BE2C (cell line): ENCODE measurements at regions not wholly inside any gene's neighbourhood (a gene's known extent, or its start where the extent isn't known, plus 50 kb on each side); places are given as distances from the start of the nearest gene placed in this dataset.

Source experiments
- DNase-seq: peaks from one replicate; pipeline ENCODE4 v3.0.0-alpha.2; 2020
- H3K27me3 ChIP-seq: fragments of 250-450 bp; sonication (Bioruptor Pico); 2 replicates; pipeline ENCODE4 v1.5.1; 2020; ENCODE audit warnings: mild to moderate bottlenecking
- H3K36me3 ChIP-seq: fragments of 250-450 bp; sonication (Bioruptor Pico); 2 replicates; pipeline ENCODE4 v1.5.1; 2020; ENCODE audit warnings: mild to moderate bottlenecking
- H3K4me1 ChIP-seq: fragments of 250-450 bp; sonication (Bioruptor Pico); 2 replicates; pipeline ENCODE4 v1.5.1; 2020
- H3K4me3 ChIP-seq: 2 replicates; pipeline ENCODE4 v1.5.1; 2011; ENCODE audit warnings: low read depth, low read length
- H3K9me3 ChIP-seq: fragments of 250-450 bp; sonication (Bioruptor Pico); 2 replicates; pipeline ENCODE4 v1.5.1; 2020
- TF ChIP-seq, protein P1 (sequence below): IDR thresholded peaks from 2 replicates; pipeline ENCODE4 v1.5.1; 2012; ENCODE audit warnings: mild to moderate bottlenecking, low read depth, low read length

DNA sequence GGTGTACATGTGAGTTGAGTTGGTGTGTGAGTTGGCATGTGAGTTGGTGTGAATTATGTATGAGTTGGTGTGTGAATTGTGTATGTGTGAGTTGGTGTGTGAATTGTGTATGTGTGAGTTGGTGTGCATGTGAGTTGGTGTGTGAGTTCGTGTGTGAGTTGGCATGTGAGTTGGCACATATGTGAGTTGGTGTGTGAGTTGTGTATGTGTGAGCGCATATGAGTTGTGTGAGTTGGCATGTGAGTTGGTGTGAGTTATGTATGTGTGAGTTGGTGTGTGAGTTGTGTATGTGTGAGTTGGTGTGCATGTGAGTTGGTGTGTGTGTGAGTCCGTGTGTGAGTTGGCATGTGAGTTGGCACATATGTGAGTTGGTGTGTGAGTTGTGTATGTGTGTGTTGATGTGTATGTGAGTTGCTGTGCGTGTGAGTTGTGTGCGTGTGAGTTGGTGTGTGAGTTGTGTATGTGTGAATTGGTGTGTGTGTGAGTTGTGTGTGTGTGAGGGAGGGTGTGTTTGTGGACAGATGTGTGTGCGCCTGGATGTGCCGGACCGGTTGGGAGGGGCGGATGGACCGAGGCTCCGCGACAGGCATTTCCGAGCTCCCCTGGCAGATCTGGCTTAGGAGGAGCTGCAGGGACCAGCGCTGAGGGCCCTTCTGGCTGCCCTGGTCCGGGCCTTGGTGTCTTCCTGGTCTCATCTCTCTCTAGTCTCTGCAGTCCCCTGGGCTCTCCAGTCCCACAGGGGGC, 162.5 kb upstream of the IER5L start:
- H3K27me3 ChIP-seq = no peaks in the 10 kb centered on the region
- no peak overlapping the region for H3K4me3 ChIP-seq
- peaks cover 2% of the 10 kb centered on the region; the same call in 1 of the 2 replicates for H3K4me1 ChIP-seq
- H3K9me3 ChIP-seq = no peaks in the 10 kb centered on the region
- H3K36me3 ChIP-seq = no peaks in the 10 kb centered on the region; the same call in 1 of the 2 replicates
- TF ChIP-seq, protein P1, sequence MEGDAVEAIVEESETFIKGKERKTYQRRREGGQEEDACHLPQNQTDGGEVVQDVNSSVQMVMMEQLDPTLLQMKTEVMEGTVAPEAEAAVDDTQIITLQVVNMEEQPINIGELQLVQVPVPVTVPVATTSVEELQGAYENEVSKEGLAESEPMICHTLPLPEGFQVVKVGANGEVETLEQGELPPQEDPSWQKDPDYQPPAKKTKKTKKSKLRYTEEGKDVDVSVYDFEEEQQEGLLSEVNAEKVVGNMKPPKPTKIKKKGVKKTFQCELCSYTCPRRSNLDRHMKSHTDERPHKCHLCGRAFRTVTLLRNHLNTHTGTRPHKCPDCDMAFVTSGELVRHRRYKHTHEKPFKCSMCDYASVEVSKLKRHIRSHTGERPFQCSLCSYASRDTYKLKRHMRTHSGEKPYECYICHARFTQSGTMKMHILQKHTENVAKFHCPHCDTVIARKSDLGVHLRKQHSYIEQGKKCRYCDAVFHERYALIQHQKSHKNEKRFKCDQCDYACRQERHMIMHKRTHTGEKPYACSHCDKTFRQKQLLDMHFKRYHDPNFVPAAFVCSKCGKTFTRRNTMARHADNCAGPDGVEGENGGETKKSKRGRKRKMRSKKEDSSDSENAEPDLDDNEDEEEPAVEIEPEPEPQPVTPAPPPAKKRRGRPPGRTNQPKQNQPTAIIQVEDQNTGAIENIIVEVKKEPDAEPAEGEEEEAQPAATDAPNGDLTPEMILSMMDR = no peak
- DNase-seq = no peak

GRCh38 chr9:129339539-129340157, 161.6 kb upstream of the IER5L start:
- H3K4me1 ChIP-seq = peaks cover 8% of the 10 kb centered on the region
- H3K36me3 ChIP-seq = no peaks in the 10 kb centered on the region; the same call in 1 of the 2 replicates
- no peak overlapping the region for H3K4me3 ChIP-seq
- no peak for DNase-seq
- no peaks in the 10 kb centered on the region for H3K27me3 ChIP-seq
- TF ChIP-seq, protein P1 = no peak
- no peaks in the 10 kb centered on the region for H3K9me3 ChIP-seq

- DNase-seq = no peak
Measured at GRCh38 chr9:129338724-129339430, 160.8 kb upstream of the IER5L start.

GRCh38 chr9:129337336-129338140, 159.5 kb upstream of the IER5L start:
- Histone ChIP-seq H3K9me3 (no peaks in the 10 kb centered on the region), H3K4me1 (peaks cover 15% of the 10 kb centered on the region), H3K36me3 (no peaks in the 10 kb centered on the region; the same call in 1 of the 2 replicates), H3K27me3 (no peaks in the 10 kb centered on the region), H3K4me3 (no peak overlapping the region)
- DNase-seq = no peak
- TF ChIP-seq, protein P1 = no peak

More at GRCh38 chr9:129338724-129339430, 160.8 kb upstream of the IER5L start:
- TF ChIP-seq, protein P1 = no peak
- no peaks in the 10 kb centered on the region for H3K27me3 ChIP-seq
- H3K36me3 ChIP-seq = no peaks in the 10 kb centered on the region; the same call in 1 of the 2 replicates
- H3K9me3 ChIP-seq = no peaks in the 10 kb centered on the region
- peaks cover 13% of the 10 kb centered on the region for H3K4me1 ChIP-seq
- no peak overlapping the region for H3K4me3 ChIP-seq

- TF ChIP-seq, protein P1 = no peak
- no peak for DNase-seq
- Histone ChIP-seq H3K36me3 (no peaks in the 10 kb centered on the region; the same call in 1 of the 2 replicates), H3K27me3 (no peaks in the 10 kb centered on the region), H3K9me3 (no peaks in the 10 kb centered on the region), H3K4me1 (peaks cover 15% of the 10 kb centered on the region), H3K4me3 (no peak overlapping the region)
Measured at GRCh38 chr9:129336601-129337331, 158.7 kb upstream of the IER5L start.
